AG04449 (cell line): ENCODE measurements at regions not wholly inside any gene's neighbourhood (a gene's known extent, or its start where the extent isn't known, plus 50 kb on each side); places are given as distances from the start of the nearest gene placed in this dataset.

Source experiments
- CTCF ChIA-PET: fragments of 350-600 bp; formaldehyde crosslinking; extraction: SDS; loops from one replicate; lab custom pipeline; 2021; ENCODE audit warnings: antibody characterized with exemption; lab: Yijun Ruan, JAX
- POLR2A ChIA-PET: fragments of 400-600, 350-600 bp; formaldehyde crosslinking; extraction: SDS; loops from one replicate; lab custom pipeline; 2020; ENCODE audit warnings: antibody characterized with exemption, inconsistent platforms; lab: Yijun Ruan, JAX
- DNase-seq: peaks from one replicate; pipeline ENCODE4 v3.0.0-alpha.2; 2010; ENCODE audit warnings: low read depth, low spot score
- H3K4me3 ChIP-seq: 2 replicates; pipeline ENCODE4 v1.5.1; 2011; ENCODE audit warnings: low read depth, mild to moderate bottlenecking, control low read depth, low read length
- CTCF ChIP-seq: IDR thresholded peaks from one replicate; pipeline ENCODE4 v1.5.1; 2011; ENCODE audit warnings: mild to moderate bottlenecking, moderate library complexity, low read length, control low read depth, inconsistent platforms; ENCODE audit not compliant: insufficient read depth; ENCODE audit errors: missing control alignments

- ChIA-PET CTCF (no interaction called here), POLR2A (no interaction called here)
- no peak for DNase-seq
- no peak for TF ChIP-seq CTCF
- H3K4me3 ChIP-seq = no peak overlapping the region
Measured at GRCh38 chr12:38154096-38155019, 162.2 kb upstream of the ALG10B start.

GRCh38 chr12:38155020-38155395 lies 161.6 kb upstream of the ALG10B start:
- POLR2A ChIA-PET = no interaction called here
- DNase-seq = no peak
- TF ChIP-seq CTCF = no peak
- CTCF ChIA-PET = no interaction called here
- H3K4me3 ChIP-seq = no peak overlapping the region

- POLR2A ChIA-PET = no interaction called here
- CTCF ChIA-PET = no interaction called here
- no peak overlapping the region for H3K4me3 ChIP-seq
- DNase-seq = no peak
- TF ChIP-seq CTCF = no peak
Measured at GRCh38 chr12:38155526-38156496, 160.8 kb upstream of the ALG10B start.

GRCh38 chr12:38156497-38157245 lies 159.9 kb upstream of the ALG10B start:
- ChIA-PET CTCF (no interaction called here), POLR2A (no interaction called here)
- no peak overlapping the region for H3K4me3 ChIP-seq
- no peak for DNase-seq
- no peak for TF ChIP-seq CTCF

- CTCF ChIA-PET = no interaction called here
- DNase-seq = no peak
Measured at GRCh38 chr12:38157274-38157932, 159.2 kb upstream of the ALG10B start.

More at GRCh38 chr12:38157274-38157932, 159.2 kb upstream of the ALG10B start:
- no peak for TF ChIP-seq CTCF
- H3K4me3 ChIP-seq = no peak overlapping the region
- POLR2A ChIA-PET = no interaction called here
